Karpas-422 (cell line): ENCODE measurements at regions not wholly inside any gene's neighbourhood (a gene's known extent, or its start where the extent isn't known, plus 50 kb on each side); places are given as distances from the start of the nearest gene placed in this dataset.

Source experiments
- DNase-seq: peaks from one replicate; pipeline ENCODE4 v3.0.0-alpha.2; 2015
- H2AFZ ChIP-seq: fragments of 200-600 bp; sonication (generic); 2 replicates; pipeline ENCODE4 v1.6.1; 2014; ENCODE audit warnings: antibody characterized with exemption, low read length, mixed read lengths
- H3K27ac ChIP-seq: fragments of 200-600 bp; sonication (generic); 2 replicates; pipeline ENCODE4 v1.5.1; 2014; ENCODE audit warnings: mild to moderate bottlenecking, low read length, moderate library complexity
- H3K27me3 ChIP-seq: fragments of 200-600 bp; sonication (generic); 2 replicates; pipeline ENCODE4 v1.6.1; 2014; ENCODE audit warnings: low read length, mixed read lengths
- H3K36me3 ChIP-seq: fragments of 200-600 bp; sonication (generic); 2 replicates; pipeline ENCODE4 v1.6.1; 2014; ENCODE audit warnings: low read length, mixed read lengths; ENCODE audit not compliant: insufficient read depth
- H3K4me1 ChIP-seq: fragments of 200-600 bp; sonication (generic); 2 replicates; pipeline ENCODE4 v1.6.1; 2014; ENCODE audit warnings: mild to moderate bottlenecking, low read length, mixed read lengths
- H3K4me2 ChIP-seq: fragments of 200-600 bp; sonication (generic); 2 replicates; pipeline ENCODE4 v1.6.1; 2014; ENCODE audit warnings: low read length, low read depth, mild to moderate bottlenecking; ENCODE audit not compliant: poor library complexity, severe bottlenecking
- H3K4me3 ChIP-seq: fragments of 200-600 bp; sonication (generic); 2 replicates; pipeline ENCODE4 v1.5.1; 2014; ENCODE audit warnings: mild to moderate bottlenecking, antibody characterized with exemption, low read length, mixed read lengths
- H3K79me2 ChIP-seq: fragments of 200-600 bp; sonication (generic); 2 replicates; pipeline ENCODE4 v1.6.1; 2014; ENCODE audit warnings: mild to moderate bottlenecking, low read length, mixed read lengths
- H3K9ac ChIP-seq: fragments of 200-600 bp; sonication (generic); 2 replicates; pipeline ENCODE4 v1.6.0; 2014; ENCODE audit warnings: low read length
- H3K9me2 ChIP-seq: fragments of 200-600 bp; sonication (generic), shearing (Covaris generic); replicated peaks from 2 replicates; pipeline ENCODE4 v1.6.0; 2014; ENCODE audit warnings: mild to moderate bottlenecking, low read length, moderate library complexity; ENCODE audit not compliant: insufficient read depth
- H3K9me3 ChIP-seq: fragments of 300-700, 200-600 bp; sonication (generic); 2 replicates; pipeline ENCODE4 v1.6.1; 2014; ENCODE audit warnings: low read length, mixed read lengths
- H4K20me1 ChIP-seq: fragments of 200-600 bp; sonication (generic); 2 replicates; pipeline ENCODE4 v1.6.1; 2014; ENCODE audit warnings: mild to moderate bottlenecking, antibody characterized with exemption, low read length, low read depth; ENCODE audit not compliant: insufficient read depth

DNA sequence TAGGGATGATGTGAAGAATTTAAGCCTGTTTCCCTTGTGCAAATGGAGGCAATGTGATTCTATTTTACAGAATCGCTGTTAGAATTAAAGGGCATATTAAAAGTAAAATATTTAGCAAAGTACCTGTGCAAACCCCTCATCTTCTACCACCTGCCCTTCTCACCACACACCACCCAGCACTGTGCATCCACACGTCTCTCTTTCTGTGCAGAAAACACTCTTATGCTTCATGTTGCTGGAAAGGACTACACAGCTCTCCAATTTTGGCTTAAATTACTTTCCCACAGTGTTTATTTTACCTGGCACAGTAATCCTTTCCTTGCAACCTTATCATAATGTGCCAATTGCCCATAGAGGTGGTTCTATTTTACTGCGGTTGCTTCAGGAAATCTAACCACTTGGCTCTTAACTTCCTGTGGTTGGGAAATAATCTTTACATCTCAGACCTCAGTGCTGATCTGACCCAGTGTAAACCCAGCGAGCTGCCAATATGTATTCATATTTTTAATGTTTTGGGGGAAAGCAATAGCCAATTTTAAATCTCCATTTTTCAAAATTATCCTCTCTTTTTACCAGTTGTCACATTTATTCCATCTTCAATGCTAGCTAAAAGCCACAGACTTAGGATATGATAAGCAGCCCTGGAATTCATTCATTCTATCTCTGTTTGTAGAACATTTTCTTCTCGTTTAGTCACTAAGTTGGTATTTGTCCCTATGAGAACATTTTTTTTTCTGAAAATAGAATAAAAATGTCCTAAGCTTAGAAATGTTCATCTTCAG is 250.9 kb downstream of the DSEL start:
- no peak for DNase-seq
- Histone ChIP-seq H3K36me3 (no peaks in the 10 kb centered on the region; the same call in 1 of the 2 replicates), H3K27me3 (no peaks in the 10 kb centered on the region), H3K4me3 (no peak overlapping the region), H3K4me1 (no peaks in the 10 kb centered on the region), H3K9me2 (0 out of 2 replicates have a peak, but pooled peaks cover 3% of the 10 kb centered on the region), H3K4me2 (no peak overlapping the region), H3K9ac (no peak overlapping the region), H3K79me2 (no peaks in the 10 kb centered on the region), H3K27ac (no peak overlapping the region), H4K20me1 (no peaks in the 10 kb centered on the region), H3K9me3 (peaks cover 38% of the 10 kb centered on the region), H2AFZ (no peak overlapping the region)

GRCh38 chr18:67261931-67262552 is 254.5 kb downstream of the DSEL start:
- no peak overlapping the region for H3K9ac ChIP-seq
- DNase-seq: no peak
- H3K9me2 ChIP-seq: 0 out of 2 replicates have a peak, but pooled peaks cover 3% of the 10 kb centered on the region
- H3K27me3 ChIP-seq: no peaks in the 10 kb centered on the region
- H3K36me3 ChIP-seq: no peaks in the 10 kb centered on the region
- no peaks in the 10 kb centered on the region for H3K4me1 ChIP-seq
- no peaks in the 10 kb centered on the region for H3K79me2 ChIP-seq
- H3K4me2 ChIP-seq: no peak overlapping the region
- H4K20me1 ChIP-seq: no peaks in the 10 kb centered on the region
- no peak overlapping the region for H3K4me3 ChIP-seq
- H2AFZ ChIP-seq: no peak overlapping the region
- H3K27ac ChIP-seq: no peak overlapping the region
- H3K9me3 ChIP-seq: peaks cover 23% of the 10 kb centered on the region

GRCh38 chr18:67260841-67261240 is 255.7 kb downstream of the DSEL start:
- H3K9ac ChIP-seq: no peak overlapping the region
- H3K4me2 ChIP-seq: no peak overlapping the region
- no peak overlapping the region for H3K27ac ChIP-seq
- H3K36me3 ChIP-seq: no peaks in the 10 kb centered on the region
- H3K27me3 ChIP-seq: no peaks in the 10 kb centered on the region
- no peak overlapping the region for H3K4me3 ChIP-seq
- no peak for DNase-seq
- 0 out of 2 replicates have a peak, but pooled peaks cover 3% of the 10 kb centered on the region for H3K9me2 ChIP-seq
- H4K20me1 ChIP-seq: no peaks in the 10 kb centered on the region
- H2AFZ ChIP-seq: no peak overlapping the region
- no peaks in the 10 kb centered on the region for H3K4me1 ChIP-seq
- H3K9me3 ChIP-seq: peaks cover 18% of the 10 kb centered on the region
- H3K79me2 ChIP-seq: no peaks in the 10 kb centered on the region

DNA sequence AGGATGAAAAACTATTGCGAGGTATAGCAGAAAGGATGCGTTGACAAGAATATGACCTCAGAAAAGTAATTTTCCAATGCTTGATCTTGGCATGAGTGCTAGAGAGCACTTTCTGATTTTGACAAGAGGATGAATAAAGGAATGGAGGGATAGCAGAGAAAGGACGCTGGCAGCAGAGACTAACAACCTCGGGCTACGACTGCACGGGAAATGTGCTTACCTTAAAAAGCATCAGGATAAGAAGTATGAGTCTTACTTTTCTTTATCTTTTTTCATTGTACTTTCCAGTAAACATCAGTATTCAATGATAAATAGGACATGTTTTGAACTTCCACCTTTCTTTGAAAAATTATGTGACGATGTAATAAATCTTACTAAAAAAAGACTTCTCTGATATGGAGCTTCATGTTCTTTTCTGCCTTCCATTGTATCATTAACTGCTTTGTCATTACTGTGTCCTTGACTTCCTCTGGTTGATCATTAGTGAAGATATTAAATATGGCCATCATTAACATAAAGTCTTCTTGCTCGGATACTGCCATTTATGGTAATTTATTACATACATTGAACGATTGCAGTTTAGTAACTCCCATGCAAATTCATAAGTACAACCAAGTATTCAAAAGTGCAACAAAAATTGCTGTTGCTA is 265.6 kb downstream of the DSEL start:
- Histone ChIP-seq H3K27ac (no peak overlapping the region), H4K20me1 (no peaks in the 10 kb centered on the region), H3K4me2 (no peak overlapping the region), H3K79me2 (no peaks in the 10 kb centered on the region), H3K4me3 (no peak overlapping the region), H3K4me1 (no peaks in the 10 kb centered on the region), H3K9me2 (no peaks in the 10 kb centered on the region), H3K36me3 (no peaks in the 10 kb centered on the region), H3K9ac (no peak overlapping the region), H2AFZ (no peak overlapping the region), H3K9me3 (peaks cover 23% of the 10 kb centered on the region), H3K27me3 (no peaks in the 10 kb centered on the region)
- DNase-seq: no peak

DNA sequence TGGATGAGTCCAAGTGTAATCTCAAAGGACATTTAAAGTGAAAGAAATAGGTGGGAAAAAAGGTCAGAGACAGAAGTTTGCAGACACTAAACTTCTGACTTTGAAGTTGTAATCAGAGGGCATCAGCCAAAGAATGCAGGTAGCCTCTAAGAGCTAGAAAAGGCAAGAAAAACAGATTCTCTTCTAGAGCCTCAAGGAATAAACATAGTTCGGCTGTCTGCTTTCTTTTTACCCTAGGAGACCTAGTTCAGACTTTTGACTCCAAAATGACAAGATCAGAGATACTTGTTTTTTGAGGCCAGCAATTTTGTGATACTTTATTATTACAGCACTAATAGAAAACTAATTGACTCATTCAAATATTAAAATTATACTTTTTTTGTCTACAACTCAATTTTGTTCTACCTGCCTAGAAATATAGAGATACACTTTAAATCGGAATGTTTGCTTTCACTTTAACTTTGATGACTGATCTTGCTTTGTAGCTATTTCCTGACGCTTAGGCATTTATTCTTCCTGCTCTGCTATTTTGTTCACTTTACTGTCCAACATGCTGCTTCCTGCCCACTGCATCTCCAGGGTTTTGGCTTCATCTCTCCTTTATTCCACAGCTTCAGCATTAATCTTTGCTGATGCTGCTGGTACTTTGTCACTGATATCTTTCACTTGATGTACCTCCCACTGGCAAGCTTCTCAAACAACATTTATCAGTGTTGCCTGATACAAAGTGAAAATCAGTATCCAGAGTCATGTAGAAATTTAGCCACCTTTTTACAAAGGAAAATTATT is 272.5 kb downstream of the DSEL start:
- Histone ChIP-seq H3K27me3 (no peaks in the 10 kb centered on the region), H3K9me3 (peaks cover 20% of the 10 kb centered on the region; the same call in 1 of the 2 replicates), H3K36me3 (no peaks in the 10 kb centered on the region), H2AFZ (no peak overlapping the region), H3K27ac (no peak overlapping the region), H3K79me2 (no peaks in the 10 kb centered on the region), H3K4me1 (no peaks in the 10 kb centered on the region), H3K9ac (no peak overlapping the region), H4K20me1 (no peaks in the 10 kb centered on the region), H3K9me2 (no peaks in the 10 kb centered on the region), H3K4me3 (no peak overlapping the region), H3K4me2 (no peak overlapping the region)
- no peak for DNase-seq

GRCh38 chr18:67242001-67242400 is 274.5 kb downstream of the DSEL start:
- no peak for DNase-seq
- Histone ChIP-seq H3K27ac (no peak overlapping the region), H3K9me2 (no peaks in the 10 kb centered on the region), H3K4me1 (no peaks in the 10 kb centered on the region), H3K9ac (no peak overlapping the region), H3K4me2 (no peak overlapping the region), H2AFZ (no peak overlapping the region), H3K79me2 (no peaks in the 10 kb centered on the region), H3K27me3 (no peaks in the 10 kb centered on the region), H3K36me3 (no peaks in the 10 kb centered on the region), H4K20me1 (no peaks in the 10 kb centered on the region), H3K4me3 (no peak overlapping the region), H3K9me3 (peaks cover 11% of the 10 kb centered on the region; the same call in 1 of the 2 replicates)

DNA sequence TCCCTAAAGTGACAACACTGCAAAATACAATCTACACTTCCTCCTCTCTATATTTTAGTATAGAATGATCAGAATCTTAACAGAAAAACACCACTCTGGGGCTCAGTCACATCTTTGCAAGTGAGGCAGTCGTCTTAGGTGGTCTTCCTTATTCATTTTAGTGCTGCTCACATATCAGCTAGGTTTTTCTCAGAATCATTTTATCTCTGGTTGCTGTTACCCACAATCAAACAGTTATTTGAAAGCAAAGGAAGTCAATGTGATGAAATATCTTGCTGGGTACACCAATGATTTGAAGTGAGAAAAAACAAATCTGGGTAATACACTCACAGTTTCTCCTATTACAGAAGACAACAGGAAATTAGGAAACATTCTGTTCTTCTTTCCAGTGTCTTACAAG is 275.2 kb downstream of the DSEL start:
- no peak overlapping the region for H3K9ac ChIP-seq
- H3K4me3 ChIP-seq: no peak overlapping the region
- H3K36me3 ChIP-seq: no peaks in the 10 kb centered on the region
- no peaks in the 10 kb centered on the region for H3K79me2 ChIP-seq
- no peak overlapping the region for H3K4me2 ChIP-seq
- H3K9me3 ChIP-seq: 0 out of 2 replicates have a peak, but pooled peaks cover 9% of the 10 kb centered on the region
- H4K20me1 ChIP-seq: no peaks in the 10 kb centered on the region
- no peaks in the 10 kb centered on the region for H3K4me1 ChIP-seq
- no peak overlapping the region for H3K27ac ChIP-seq
- no peaks in the 10 kb centered on the region for H3K27me3 ChIP-seq
- H3K9me2 ChIP-seq: no peaks in the 10 kb centered on the region
- DNase-seq: no peak
- H2AFZ ChIP-seq: no peak overlapping the region
